Mesenchymal stem cell (in vitro differentiated cells and primary cell): ENCODE measurements at regions not wholly inside any gene's neighbourhood (a gene's known extent, or its start where the extent isn't known, plus 50 kb on each side); places are given as distances from the start of the nearest gene placed in this dataset.

Experiments used
- DNase-seq: peaks from one replicate; pipeline ENCODE4 v3.0.0-alpha.2; 2013
- H2AFZ ChIP-seq: one replicate; pipeline ENCODE4 v1.6.1; 2013; ENCODE audit warnings: low read depth, mild to moderate bottlenecking, control low read depth, inconsistent platforms, low read length, moderate library complexity
- H2AK5ac ChIP-seq: 2 replicates; pipeline ENCODE4 v1.6.1; 2013; ENCODE audit warnings: low read length, moderate library complexity, mild to moderate bottlenecking, inconsistent platforms; ENCODE audit not compliant: severe bottlenecking
- H2BK120ac ChIP-seq: one replicate; pipeline ENCODE4 v1.6.1; 2013; ENCODE audit warnings: low read depth, mild to moderate bottlenecking, inconsistent platforms, low read length, moderate library complexity
- H2BK12ac ChIP-seq, 2 experiments: one replicate each; pipeline ENCODE4 v1.6.1; 2013; ENCODE audit warnings: inconsistent platforms in 2 of 2, low read length in 2 of 2, mild to moderate bottlenecking in 2 of 2, moderate library complexity in 2 of 2, control low read depth in 1 of 2
- H2BK15ac ChIP-seq: one replicate; pipeline ENCODE4 v1.6.1; 2013; ENCODE audit warnings: mild to moderate bottlenecking, low read depth, inconsistent platforms; ENCODE audit not compliant: poor library complexity, severe bottlenecking
- H2BK5ac ChIP-seq: 2 replicates; pipeline ENCODE4 v1.6.1; 2013; ENCODE audit warnings: low read depth, mild to moderate bottlenecking, low read length, control low read depth, inconsistent platforms; ENCODE audit not compliant: poor library complexity, severe bottlenecking
- H3K14ac ChIP-seq, 2 experiments: one replicate each; pipeline ENCODE4 v1.6.1; 2013; ENCODE audit warnings: inconsistent platforms in 2 of 2, low read length in 2 of 2, control low read depth in 1 of 2, mild to moderate bottlenecking in 1 of 2, moderate library complexity in 1 of 2
- H3K18ac ChIP-seq, 2 experiments: one replicate each; pipeline ENCODE4 v1.6.1; 2013; ENCODE audit warnings: inconsistent platforms in 2 of 2, low read length in 2 of 2, control low read depth in 1 of 2, low read depth in 1 of 2, mild to moderate bottlenecking in 1 of 2
- H3K23ac ChIP-seq, 2 experiments: one replicate each; pipeline ENCODE4 v1.6.1; 2013; ENCODE audit warnings: inconsistent platforms in 2 of 2, low read length in 2 of 2, mild to moderate bottlenecking in 2 of 2, moderate library complexity in 2 of 2, control low read depth in 1 of 2
- H3K27ac ChIP-seq: 2 replicates; pipeline ENCODE4 v1.5.1; 2013; ENCODE audit warnings: mild to moderate bottlenecking, moderate library complexity, low read length, control low read depth, inconsistent platforms; ENCODE audit not compliant: poor library complexity, severe bottlenecking
- H3K27me3 ChIP-seq, 2 experiments: 2 replicates each; pipeline versions ENCODE4 v1.6.1 to v1.7.0; 2013; ENCODE audit warnings: low read length in 2 of 2, mild to moderate bottlenecking in 2 of 2, moderate library complexity in 2 of 2, control low read depth in 1 of 2, inconsistent platforms in 1 of 2; ENCODE audit not compliant: control insufficient read depth in 1 of 2, insufficient read depth in 1 of 2
- H3K36me3 ChIP-seq, 2 experiments: 2 replicates each; pipeline versions ENCODE4 v1.6.1 to v1.7.0; 2013; ENCODE audit warnings: low read length in 2 of 2, control low read depth in 1 of 2, inconsistent platforms in 1 of 2, low read depth in 1 of 2, mild to moderate bottlenecking in 1 of 2; ENCODE audit not compliant: insufficient read depth in 2 of 2, control insufficient read depth in 1 of 2
- H3K4ac ChIP-seq, 2 experiments: one replicate each; pipeline ENCODE4 v1.6.1; 2013; ENCODE audit warnings: inconsistent platforms in 2 of 2, low read length in 2 of 2, mild to moderate bottlenecking in 2 of 2, moderate library complexity in 2 of 2, control low read depth in 1 of 2, low read depth in 1 of 2
- H3K4me1 ChIP-seq: 2 replicates; pipeline ENCODE4 v1.6.1; 2013; ENCODE audit warnings: low read depth, low read length, control low read depth; ENCODE audit not compliant: control insufficient read depth, insufficient read depth
- H3K4me2 ChIP-seq: 2 replicates; pipeline ENCODE4 v1.6.1; 2013; ENCODE audit warnings: low read length, mild to moderate bottlenecking, inconsistent platforms; ENCODE audit not compliant: poor library complexity, severe bottlenecking
- H3K4me3 ChIP-seq, 2 experiments: 2 replicates each; pipeline versions ENCODE4 v1.5.1 to v1.7.0; 2013; ENCODE audit warnings: low read length in 2 of 2, mild to moderate bottlenecking in 2 of 2, control low read depth in 1 of 2, low read depth in 1 of 2; ENCODE audit not compliant: insufficient read depth in 1 of 2
- H3K79me1 ChIP-seq: replicated peaks from 2 replicates; pipeline ENCODE4 v1.6.1; 2013; ENCODE audit warnings: mild to moderate bottlenecking, control low read depth, low read length, inconsistent platforms; ENCODE audit not compliant: poor library complexity, severe bottlenecking
- H3K9ac ChIP-seq: 2 replicates; pipeline ENCODE4 v1.7.0; 2013; ENCODE audit warnings: mild to moderate bottlenecking, low read length, moderate library complexity
- H3K9me3 ChIP-seq: 2 replicates; pipeline ENCODE4 v1.7.0; 2013; ENCODE audit warnings: mild to moderate bottlenecking, low read length; ENCODE audit not compliant: control insufficient read depth
- H4K8ac ChIP-seq: one replicate; pipeline ENCODE4 v1.6.1; 2013; ENCODE audit warnings: inconsistent platforms, mild to moderate bottlenecking, low read length, moderate library complexity
- H4K91ac ChIP-seq: one replicate; pipeline ENCODE4 v1.6.1; 2013; ENCODE audit warnings: mild to moderate bottlenecking, low read length, inconsistent platforms
- WGBS: methylation state at CpG from one replicate; pipeline ENCODE4 v1.1.7; 2013; ENCODE audit warnings: mixed read lengths; 5-methylcytosine and 5-hydroxymethylcytosine counted together

GRCh38 chr5:130975847-130976246 lies 189.2 kb downstream of the HINT1 start:
- Histone ChIP-seq H3K27me3 (no peaks in the 10 kb centered on the region), H2BK12ac (no peak overlapping the region), H2BK5ac (no peak overlapping the region), H3K36me3 (no peaks in the 10 kb centered on the region), H3K9me3 (no peaks in the 10 kb centered on the region), H4K8ac (no peak overlapping the region), H3K4ac (no peak overlapping the region), H3K4me2 (no peak overlapping the region), H3K4me3 (no peak overlapping the region), H2BK120ac (no peak overlapping the region), H2BK15ac (no peak overlapping the region), H3K27ac (no peak overlapping the region), H2AK5ac (no peak overlapping the region), H2AFZ (no peak overlapping the region), H3K79me1 (no peaks in the 10 kb centered on the region), H3K14ac (no peak overlapping the region), H4K91ac (no peak overlapping the region), H3K9ac (no peak overlapping the region), H3K18ac (no peak overlapping the region), H3K23ac (no peak overlapping the region), H3K4me1 (no peaks in the 10 kb centered on the region)
- 66% methylated on average over 1 of the region's 1 CpG for WGBS
- DNase-seq, result no peak

GRCh38 chr5:130975299-130975698 lies 189.8 kb downstream of the HINT1 start:
- H3K9me3 ChIP-seq, result no peaks in the 10 kb centered on the region
- H3K4me2 ChIP-seq, result no peak overlapping the region
- H3K23ac ChIP-seq, result no peak overlapping the region
- no peaks in the 10 kb centered on the region for H3K4me1 ChIP-seq
- H2BK15ac ChIP-seq, result no peak overlapping the region
- no peaks in the 10 kb centered on the region for H3K27me3 ChIP-seq
- H4K91ac ChIP-seq, result no peak overlapping the region
- H3K4ac ChIP-seq, result no peak overlapping the region
- WGBS, result 80% methylated on average over 2 of the region's 2 CpGs
- H3K14ac ChIP-seq, result no peak overlapping the region
- no peak overlapping the region for H3K9ac ChIP-seq
- H3K4me3 ChIP-seq, result no peak overlapping the region
- no peak overlapping the region for H2BK5ac ChIP-seq
- H2BK120ac ChIP-seq, result no peak overlapping the region
- no peaks in the 10 kb centered on the region for H3K36me3 ChIP-seq
- H2AK5ac ChIP-seq, result no peak overlapping the region
- no peak overlapping the region for H2AFZ ChIP-seq
- H3K18ac ChIP-seq, result no peak overlapping the region
- H3K27ac ChIP-seq, result no peak overlapping the region
- no peaks in the 10 kb centered on the region for H3K79me1 ChIP-seq
- H2BK12ac ChIP-seq, result no peak overlapping the region
- no peak for DNase-seq
- no peak overlapping the region for H4K8ac ChIP-seq

DNA sequence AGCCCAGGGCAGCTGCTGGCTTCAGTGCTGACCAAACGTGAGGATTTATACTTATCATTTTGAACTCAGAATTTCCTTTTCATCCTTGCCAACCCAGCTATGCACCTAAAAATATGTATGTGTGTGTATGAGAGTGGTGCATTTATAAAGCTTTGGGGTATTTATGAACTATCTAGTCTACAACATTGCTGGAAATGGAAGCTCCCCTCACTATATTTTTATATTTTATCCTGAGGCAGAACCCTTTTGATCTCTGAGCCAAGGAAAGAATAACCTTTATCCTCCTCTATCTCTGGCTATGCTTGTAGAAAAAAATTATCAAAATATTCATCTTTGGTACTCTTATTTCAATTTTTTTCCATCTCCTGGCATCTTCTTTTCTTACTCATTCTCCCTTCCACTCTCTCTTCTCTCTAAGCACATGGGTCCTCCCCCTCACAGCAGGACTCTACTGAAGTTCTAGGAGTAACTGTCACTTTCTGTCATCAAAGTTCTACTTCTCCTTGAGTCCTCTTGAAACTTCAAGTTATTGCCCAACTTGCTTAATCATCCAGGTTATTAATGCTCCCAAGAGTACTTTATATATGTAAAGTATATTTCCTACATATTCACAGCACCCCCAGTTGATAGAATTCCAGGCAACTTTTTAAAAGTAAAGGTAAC lies 190.9 kb downstream of the HINT1 start:
- Histone ChIP-seq H2BK5ac (no peak overlapping the region), H3K36me3 (no peaks in the 10 kb centered on the region), H3K4me1 (no peaks in the 10 kb centered on the region), H3K14ac (no peak overlapping the region), H4K91ac (no peak overlapping the region), H3K9me3 (no peaks in the 10 kb centered on the region), H2AK5ac (no peak overlapping the region), H3K4me2 (no peak overlapping the region), H3K79me1 (no peaks in the 10 kb centered on the region), H2BK12ac (no peak overlapping the region), H3K4ac (no peak overlapping the region), H4K8ac (no peak overlapping the region), H3K27me3 (no peaks in the 10 kb centered on the region), H2BK15ac (no peak overlapping the region), H2BK120ac (no peak overlapping the region), H3K4me3 (no peak overlapping the region), H3K18ac (no peak overlapping the region), H3K9ac (no peak overlapping the region), H2AFZ (no peak overlapping the region), H3K23ac (no peak overlapping the region), H3K27ac (no peak overlapping the region)
- no CpG with 5 or more reads among the region's 1 CpG for WGBS
- no peak for DNase-seq

- no peak overlapping the region for H3K23ac ChIP-seq
- DNase-seq, result no peak
- H3K18ac ChIP-seq, result no peak overlapping the region
- H3K27me3 ChIP-seq, result no peaks in the 10 kb centered on the region
- no peak overlapping the region for H2AFZ ChIP-seq
- no peak overlapping the region for H2BK5ac ChIP-seq
- H3K79me1 ChIP-seq, result no peaks in the 10 kb centered on the region
- H3K14ac ChIP-seq, result no peak overlapping the region
- no peak overlapping the region for H3K27ac ChIP-seq
- no peak overlapping the region for H4K91ac ChIP-seq
- no peaks in the 10 kb centered on the region for H3K4me1 ChIP-seq
- no peak overlapping the region for H4K8ac ChIP-seq
- H3K9me3 ChIP-seq, result no peaks in the 10 kb centered on the region
- H2BK120ac ChIP-seq, result no peak overlapping the region
- no peak overlapping the region for H2BK15ac ChIP-seq
- no peak overlapping the region for H3K4me3 ChIP-seq
- no CpG with 5 or more reads among the region's 1 CpG for WGBS
- H3K4me2 ChIP-seq, result no peak overlapping the region
- no peak overlapping the region for H3K9ac ChIP-seq
- no peak overlapping the region for H3K4ac ChIP-seq
- H3K36me3 ChIP-seq, result no peaks in the 10 kb centered on the region
- no peak overlapping the region for H2BK12ac ChIP-seq
- H2AK5ac ChIP-seq, result no peak overlapping the region
Observed at GRCh38 chr5:130966990-130967525, 198.0 kb downstream of the HINT1 start.
